ENCODE measurements at regions not wholly inside any gene's neighbourhood (a gene's known extent, or its start where the extent isn't known, plus 50 kb on each side); places are given as distances from the start of the nearest gene placed in this dataset.

- TF ChIP-seq POLR2A (IDR thresholded peaks at IDR 0.05) (no peak), CTCF (IDR thresholded peaks at IDR 0.05) (no peak)
Observed at GRCh38 chr11:30798547-30799236, 212.5 kb upstream of the MPPED2 start.
